Uterus (tissue), 3 donors: ENCODE measurements at regions not wholly inside any gene's neighbourhood (a gene's known extent, or its start where the extent isn't known, plus 50 kb on each side); places are given as distances from the start of the nearest gene placed in this dataset.

ENCODE experiments used
- DNase-seq, 2 donors: peaks; one replicate each; pipeline ENCODE4 v3.0.0-alpha.2; 2019 to 2020
- H3K27ac ChIP-seq, 2 donors: fragments of 200-600 bp; sonication (generic); 1 replicate in 1 of 2; 2 replicates in 1 of 2; pipeline ENCODE4 v1.5.1; 2016 to 2018
- H3K27me3 ChIP-seq, 2 donors: fragments of 200-600 bp; sonication (generic); one replicate each; pipeline ENCODE4 v1.5.1; 2018 to 2019; ENCODE audit warnings: control low read depth in 1 of 2
- H3K36me3 ChIP-seq, 2 donors: fragments of 200-600 bp; sonication (generic); one replicate each; pipeline ENCODE4 v1.5.1; 2019; ENCODE audit warnings: control low read depth in 1 of 2
- H3K4me1 ChIP-seq, 2 donors: fragments of 200-600 bp; sonication (generic); one replicate each; pipeline ENCODE4 v1.5.1; 2018 to 2019; ENCODE audit warnings: control low read depth in 1 of 2
- H3K4me3 ChIP-seq, 2 donors: fragments of 200-600 bp; sonication (generic); 1 replicate in 1 of 2; 2 replicates in 1 of 2; pipeline ENCODE4 v1.5.1; 2018 to 2019; ENCODE audit warnings: mild to moderate bottlenecking in 1 of 2
- H3K9me3 ChIP-seq, 2 donors: fragments of 200-600 bp; sonication (generic); one replicate each; pipeline ENCODE4 v1.5.1; 2019; ENCODE audit warnings: control low read depth in 1 of 2
- POLR2A ChIP-seq, 2 donors: fragments of 450-650 bp; IDR thresholded peaks; one replicate each; pipeline ENCODE4 v1.6.1; 2016; ENCODE audit warnings: antibody characterized with exemption in 2 of 2, mild to moderate bottlenecking in 1 of 2, moderate library complexity in 1 of 2
- intact Hi-C: fragments of 100-400 bp; cut with DNase I; formaldehyde crosslinking; loops from one replicate; pipeline ENCODE4 v1.15.1; 2023; ENCODE audit warnings: low total_unique reads
- TF ChIP-seq, protein P1 (sequence below), 4 experiments: fragments of 200-600 bp in 2 of 4; fragments of 450-650 bp in 2 of 4; sonication (generic) in 2 of 4; IDR thresholded peaks; one replicate each; pipeline ENCODE4 v1.5.1; 2016 to 2019; ENCODE audit warnings: antibody characterized with exemption in 4 of 4, mild to moderate bottlenecking in 2 of 4, moderate library complexity in 1 of 4
- donor health status: DM: yes; HTN: yes; CAD: no.

DNA sequence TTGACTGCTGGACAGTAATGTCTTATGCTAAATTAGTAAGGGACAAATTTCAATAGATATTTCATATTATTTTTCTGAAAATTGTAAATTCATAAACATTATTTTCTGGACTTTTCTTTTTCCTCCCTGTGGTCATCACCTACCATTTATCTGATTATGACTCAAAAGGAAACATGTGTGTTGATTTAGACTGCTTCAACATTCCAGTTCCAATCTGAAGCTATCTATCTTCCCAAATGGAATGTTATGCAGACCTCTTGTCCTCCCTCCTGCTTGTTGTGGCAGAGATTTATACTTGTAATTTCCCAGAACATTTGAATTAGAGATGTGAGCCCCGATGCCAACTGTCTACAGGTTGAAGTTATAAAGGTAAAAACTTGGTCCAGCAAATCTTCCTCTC, 803.4 kb downstream of the TUSC7 start:
- TF ChIP-seq POLR2A (IDR thresholded peaks at IDR 0.05): no peak
- TF ChIP-seq, protein P1, sequence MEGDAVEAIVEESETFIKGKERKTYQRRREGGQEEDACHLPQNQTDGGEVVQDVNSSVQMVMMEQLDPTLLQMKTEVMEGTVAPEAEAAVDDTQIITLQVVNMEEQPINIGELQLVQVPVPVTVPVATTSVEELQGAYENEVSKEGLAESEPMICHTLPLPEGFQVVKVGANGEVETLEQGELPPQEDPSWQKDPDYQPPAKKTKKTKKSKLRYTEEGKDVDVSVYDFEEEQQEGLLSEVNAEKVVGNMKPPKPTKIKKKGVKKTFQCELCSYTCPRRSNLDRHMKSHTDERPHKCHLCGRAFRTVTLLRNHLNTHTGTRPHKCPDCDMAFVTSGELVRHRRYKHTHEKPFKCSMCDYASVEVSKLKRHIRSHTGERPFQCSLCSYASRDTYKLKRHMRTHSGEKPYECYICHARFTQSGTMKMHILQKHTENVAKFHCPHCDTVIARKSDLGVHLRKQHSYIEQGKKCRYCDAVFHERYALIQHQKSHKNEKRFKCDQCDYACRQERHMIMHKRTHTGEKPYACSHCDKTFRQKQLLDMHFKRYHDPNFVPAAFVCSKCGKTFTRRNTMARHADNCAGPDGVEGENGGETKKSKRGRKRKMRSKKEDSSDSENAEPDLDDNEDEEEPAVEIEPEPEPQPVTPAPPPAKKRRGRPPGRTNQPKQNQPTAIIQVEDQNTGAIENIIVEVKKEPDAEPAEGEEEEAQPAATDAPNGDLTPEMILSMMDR (IDR thresholded peaks at IDR 0.05): no peak
- H3K36me3 ChIP-seq: no peaks in the 10 kb centered on the region
- H3K4me1 ChIP-seq: no peaks in the 10 kb centered on the region
- H3K4me3 ChIP-seq: no peak overlapping the region
- H3K9me3 ChIP-seq: no peaks in the 10 kb centered on the region
- no peak overlapping the region for H3K27ac ChIP-seq
- intact Hi-C loops: no loop called here
- no peak for DNase-seq
- no peaks in the 10 kb centered on the region for H3K27me3 ChIP-seq

DNA sequence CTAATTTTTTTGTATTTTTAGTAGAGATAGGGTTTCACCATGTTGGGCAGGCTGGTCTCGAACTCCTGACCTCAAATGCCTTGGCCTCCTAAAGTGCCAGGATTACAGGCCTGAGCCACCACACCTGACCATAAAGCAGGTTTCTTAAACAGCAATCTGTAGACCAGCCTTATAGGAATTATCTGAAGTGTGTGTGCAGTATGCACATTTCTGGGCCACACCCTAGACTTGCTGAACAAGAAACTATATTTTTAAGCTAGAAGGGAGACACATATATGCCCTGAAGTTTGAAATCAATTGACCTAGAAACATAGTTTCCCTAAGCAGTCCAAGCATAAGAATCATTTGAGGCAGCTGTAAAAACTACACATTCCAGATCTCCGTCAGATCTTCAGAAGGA, 805.7 kb downstream of the TUSC7 start:
- Histone ChIP-seq H3K27me3 (no peaks in the 10 kb centered on the region), H3K36me3 (no peaks in the 10 kb centered on the region), H3K4me1 (no peaks in the 10 kb centered on the region), H3K4me3 (no peak overlapping the region), H3K9me3 (no peaks in the 10 kb centered on the region), H3K27ac (no peak overlapping the region)
- no peak for DNase-seq
- no peak for TF ChIP-seq POLR2A (IDR thresholded peaks at IDR 0.05)
- intact Hi-C loops: no loop called here

DNA sequence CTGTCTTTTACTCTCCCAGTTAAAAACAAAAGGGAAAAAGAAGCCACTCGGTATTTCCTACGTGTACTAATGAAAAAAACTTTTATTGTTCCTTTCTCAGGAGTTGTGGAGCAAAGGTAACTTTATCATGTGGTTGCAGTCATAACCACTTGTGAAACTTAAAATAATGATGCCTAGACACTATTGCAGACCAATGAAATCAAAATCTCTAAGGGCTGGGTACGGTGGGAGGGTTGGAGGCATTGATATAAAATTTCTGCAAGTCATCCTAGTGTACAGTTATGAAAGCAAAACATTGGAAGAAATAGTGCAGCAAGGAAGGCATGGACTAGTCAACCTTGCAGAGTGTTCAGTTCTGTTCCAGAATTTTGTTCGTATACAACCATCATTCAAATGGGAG, 808.8 kb downstream of the TUSC7 start:
- no peak overlapping the region for H3K27ac ChIP-seq
- intact Hi-C loops: no loop called here
- DNase-seq: no peak
- H3K9me3 ChIP-seq: no peaks in the 10 kb centered on the region
- no peaks in the 10 kb centered on the region for H3K36me3 ChIP-seq
- TF ChIP-seq, protein P1 (IDR thresholded peaks at IDR 0.05): no peak
- TF ChIP-seq POLR2A (IDR thresholded peaks at IDR 0.05): no peak
- no peak overlapping the region for H3K4me3 ChIP-seq
- H3K27me3 ChIP-seq: no peaks in the 10 kb centered on the region
- no peaks in the 10 kb centered on the region for H3K4me1 ChIP-seq

DNA sequence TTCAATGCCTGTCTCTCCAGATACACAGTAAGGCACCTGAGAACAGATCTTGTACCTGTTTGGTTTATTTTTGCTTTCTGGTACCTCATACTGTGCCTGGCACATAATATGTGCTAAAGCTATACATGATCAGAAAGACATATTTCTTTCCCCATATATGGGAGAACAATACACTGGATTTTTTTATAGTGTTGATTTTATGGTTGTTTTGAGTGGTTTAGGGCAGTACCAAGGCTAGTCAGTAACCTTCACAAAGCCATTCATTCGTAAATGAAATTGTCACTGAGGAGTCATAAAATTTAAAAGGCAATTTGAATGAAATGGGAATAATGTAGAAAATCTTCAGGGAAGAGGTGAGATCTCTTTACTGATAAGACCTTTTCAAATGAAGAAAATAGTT, 810.2 kb downstream of the TUSC7 start:
- Histone ChIP-seq H3K36me3 (no peaks in the 10 kb centered on the region), H3K4me3 (no peak overlapping the region), H3K27ac (no peak overlapping the region), H3K27me3 (no peaks in the 10 kb centered on the region), H3K4me1 (no peaks in the 10 kb centered on the region), H3K9me3 (no peaks in the 10 kb centered on the region)
- intact Hi-C loops: no loop called here
- TF ChIP-seq, protein P1 (IDR thresholded peaks at IDR 0.05): no peak
- TF ChIP-seq POLR2A (IDR thresholded peaks at IDR 0.05): no peak
- DNase-seq: no peak

DNA sequence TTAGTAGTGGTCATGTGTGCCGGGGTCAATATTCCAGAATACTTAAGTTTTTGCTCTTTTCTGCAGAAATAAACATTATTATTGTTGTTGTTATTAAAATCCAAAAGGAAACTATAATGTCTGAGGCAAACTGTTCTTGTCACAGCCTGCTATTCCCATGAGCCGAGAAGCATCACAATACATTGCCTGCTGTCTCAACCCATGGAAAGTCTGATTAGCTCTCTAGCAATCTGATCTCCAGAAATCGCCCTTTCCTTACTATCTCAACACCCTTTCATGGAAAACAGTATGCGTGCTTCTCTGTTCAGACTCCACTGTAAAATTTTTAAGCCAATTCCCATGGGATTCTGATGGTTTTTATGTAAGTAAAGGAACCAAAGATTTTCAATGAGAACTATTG, 811.0 kb downstream of the TUSC7 start:
- TF ChIP-seq, protein P1 (IDR thresholded peaks at IDR 0.05): no peak
- TF ChIP-seq POLR2A (IDR thresholded peaks at IDR 0.05): no peak
- Histone ChIP-seq H3K4me3 (no peak overlapping the region), H3K9me3 (no peaks in the 10 kb centered on the region), H3K36me3 (no peaks in the 10 kb centered on the region), H3K27me3 (no peaks in the 10 kb centered on the region), H3K27ac (no peak overlapping the region), H3K4me1 (no peaks in the 10 kb centered on the region)
- no peak for DNase-seq
- intact Hi-C loops: no loop called here

DNA sequence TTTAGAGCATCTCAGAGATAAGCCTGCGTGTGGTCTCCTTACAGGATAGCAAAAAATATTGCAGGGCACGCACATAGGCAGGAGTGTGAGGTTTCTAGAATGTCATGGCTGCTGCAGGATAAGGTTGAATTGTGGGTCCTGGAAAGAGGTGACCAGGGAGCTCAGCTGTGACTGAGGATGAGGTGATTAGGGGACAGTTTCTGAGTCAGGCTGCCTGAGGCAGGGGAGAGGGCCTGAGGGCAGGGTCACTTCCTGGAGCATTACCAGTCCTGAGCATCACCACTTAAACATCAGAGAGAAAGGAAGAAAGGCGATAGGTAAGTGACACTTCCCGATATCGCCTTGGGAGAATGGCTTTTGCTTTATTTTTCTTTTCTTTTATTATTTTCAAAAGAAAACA, 813.8 kb downstream of the TUSC7 start:
- TF ChIP-seq, protein P1 (IDR thresholded peaks at IDR 0.05): no peak
- TF ChIP-seq POLR2A (IDR thresholded peaks at IDR 0.05): no peak
- H3K27ac ChIP-seq: no peak overlapping the region
- no peaks in the 10 kb centered on the region for H3K27me3 ChIP-seq
- no peak for DNase-seq
- no peaks in the 10 kb centered on the region for H3K36me3 ChIP-seq
- no peak overlapping the region for H3K4me3 ChIP-seq
- H3K4me1 ChIP-seq: no peaks in the 10 kb centered on the region
- intact Hi-C loops: no loop called here
- H3K9me3 ChIP-seq: no peaks in the 10 kb centered on the region
